H1 (cell line): ENCODE measurements at regions not wholly inside any gene's neighbourhood (a gene's known extent, or its start where the extent isn't known, plus 50 kb on each side); places are given as distances from the start of the nearest gene placed in this dataset.

Experiments
- CTCF ChIA-PET: fragments of 300-600 bp; sonication (Branson Sonifier 250); formaldehyde crosslinking; loops from one replicate; lab custom pipeline; 2021; ENCODE audit not compliant: partially characterized antibody; lab: Charles Lee
- POLR2A ChIA-PET: fragments of 300-600 bp; sonication (Branson Sonifier 250); formaldehyde crosslinking; loops from one replicate; lab custom pipeline; 2021; ENCODE audit warnings: inconsistent platforms; ENCODE audit not compliant: partially characterized antibody; lab: Charles Lee
- DNase-seq, 2 experiments: peaks; one replicate each; pipeline versions ENCODE4 v3.0.0 to v3.0.0-alpha.2; 2010 to 2022; ENCODE audit warnings: low spot score in 2 of 2, low read depth in 1 of 2, mixed read lengths in 1 of 2
- FAIRE-seq: peaks from 2 replicates; lab custom pipeline; 2011; peaks lifted over from hg19 to GRCh38; lab: Jason Lieb, UNC
- H2AFZ ChIP-seq: 2 replicates; pipeline ENCODE4 v1.8.1; 2012; ENCODE audit warnings: low read length, inconsistent platforms
- H2AK5ac ChIP-seq: 2 replicates; pipeline ENCODE4 v1.6.1; 2013; ENCODE audit warnings: low read depth, low read length
- H2BK120ac ChIP-seq: replicated peaks from 2 replicates; pipeline ENCODE3; 2013; ENCODE audit warnings: low read depth, low read length, inconsistent platforms
- H2BK12ac ChIP-seq: 2 replicates; pipeline ENCODE4 v1.6.1; 2013; ENCODE audit warnings: low read depth, low read length
- H2BK15ac ChIP-seq: 2 replicates; pipeline ENCODE4 v1.6.1; 2013; ENCODE audit warnings: low read length
- H2BK20ac ChIP-seq: 2 replicates; pipeline ENCODE4 v1.6.1; 2013; ENCODE audit warnings: low read length
- H2BK5ac ChIP-seq: 2 replicates; pipeline ENCODE4 v1.6.1; 2013; ENCODE audit warnings: low read depth, low read length
- H3K14ac ChIP-seq: 2 replicates; pipeline ENCODE4 v1.6.1; 2013; ENCODE audit warnings: inconsistent platforms; ENCODE audit not compliant: insufficient read length
- H3K18ac ChIP-seq: 2 replicates; pipeline ENCODE4 v1.6.1; 2013; ENCODE audit warnings: low read length; ENCODE audit errors: extremely low read depth
- H3K23ac ChIP-seq: 2 replicates; pipeline ENCODE4 v1.6.1; 2013; ENCODE audit warnings: inconsistent platforms; ENCODE audit not compliant: insufficient read length
- H3K23me2 ChIP-seq: 2 replicates; pipeline ENCODE4 v1.6.1; 2013; ENCODE audit warnings: low read depth, low read length
- H3K27ac ChIP-seq: 2 replicates; pipeline ENCODE4 v1.6.1; 2011; ENCODE audit warnings: low read depth, low read length, inconsistent platforms
- H3K27me3 ChIP-seq, 4 experiments: replicated peaks in 1 of 4; 1 replicate in 1 of 4; 2 replicates in 3 of 4; pipeline versions ENCODE4 v1.6.1 to v1.8.1; 2011 to 2013; ENCODE audit warnings: low read length in 3 of 4, mild to moderate bottlenecking in 3 of 4, inconsistent platforms in 2 of 4, mixed read lengths in 2 of 4, moderate library complexity in 1 of 4; ENCODE audit not compliant: control insufficient read depth in 3 of 4, insufficient read depth in 3 of 4; ENCODE audit errors: extremely low read depth in 1 of 4
- H3K36me3 ChIP-seq, 4 experiments: 2 replicates each; pipeline versions ENCODE4 v1.6.1 to v1.8.1; 2011 to 2013; ENCODE audit warnings: mild to moderate bottlenecking in 4 of 4, low read length in 3 of 4, moderate library complexity in 2 of 4, control low read depth in 1 of 4, inconsistent platforms in 1 of 4; ENCODE audit not compliant: insufficient read depth in 4 of 4, control insufficient read depth in 2 of 4
- H3K4ac ChIP-seq: replicated peaks from 2 replicates; pipeline ENCODE3; 2013; ENCODE audit warnings: low read length, low read depth, mixed read lengths, inconsistent platforms; ENCODE audit not compliant: insufficient read length
- H3K4me1 ChIP-seq, 4 experiments: replicated peaks in 1 of 4; 1 replicate in 1 of 4; 2 replicates in 3 of 4; pipeline versions ENCODE4 v1.6.1 to v1.8.1; 2011 to 2013; ENCODE audit warnings: low read length in 3 of 4, inconsistent platforms in 2 of 4, mixed read lengths in 1 of 4; ENCODE audit not compliant: insufficient read depth in 4 of 4, control insufficient read depth in 3 of 4
- H3K4me2 ChIP-seq, 2 experiments: 2 replicates each; pipeline versions ENCODE4 v1.6.1 to v1.8.1; 2011 to 2013; ENCODE audit warnings: low read depth in 2 of 2, low read length in 2 of 2, control low read depth in 1 of 2, inconsistent platforms in 1 of 2, mild to moderate bottlenecking in 1 of 2; ENCODE audit not compliant: insufficient read depth in 1 of 2
- H3K4me3 ChIP-seq, 4 experiments: fragments of 200-600, 300-600 bp in 1 of 4; sonication (generic), shearing (Covaris generic), sonication (Bioruptor Twin) in 1 of 4; 2 replicates each; pipeline versions ENCODE4 v1.5.1 to v1.8.1; 2011 to 2016; ENCODE audit warnings: low read length in 4 of 4, low read depth in 3 of 4, control low read depth in 2 of 4, inconsistent platforms in 2 of 4, mild to moderate bottlenecking in 2 of 4, mixed read lengths in 1 of 4, moderate library complexity in 1 of 4; ENCODE audit not compliant: insufficient read depth in 2 of 4; ENCODE audit errors: extremely low read depth in 1 of 4
- H3K56ac ChIP-seq: replicated peaks from 2 replicates; pipeline ENCODE3; 2013; ENCODE audit warnings: low read depth, mild to moderate bottlenecking, mixed read lengths, low read length, inconsistent platforms; ENCODE audit not compliant: insufficient read length
- H3K79me1 ChIP-seq: 2 replicates; pipeline ENCODE4 v1.6.1; 2013; ENCODE audit warnings: low read depth, low read length, control low read depth
- H3K79me2 ChIP-seq, 2 experiments: 2 replicates each; pipeline versions ENCODE4 v1.6.1 to v1.8.1; 2012 to 2013; ENCODE audit warnings: low read length in 2 of 2, mild to moderate bottlenecking in 2 of 2, inconsistent platforms in 1 of 2; ENCODE audit not compliant: insufficient read depth in 2 of 2, control insufficient read depth in 1 of 2
- H3K9ac ChIP-seq, 4 experiments: replicated peaks in 1 of 4; 1 replicate in 1 of 4; 2 replicates in 3 of 4; pipeline versions ENCODE4 v1.6.1 to v1.8.1; 2011 to 2013; ENCODE audit warnings: low read depth in 3 of 4, low read length in 3 of 4, control low read depth in 2 of 4, mild to moderate bottlenecking in 2 of 4, moderate library complexity in 2 of 4, inconsistent platforms in 1 of 4; ENCODE audit errors: extremely low read depth in 1 of 4
- H3K9me3 ChIP-seq, 2 experiments: 2 replicates each; pipeline versions ENCODE4 v1.6.1 to v1.8.1; 2012 to 2013; ENCODE audit warnings: mild to moderate bottlenecking in 2 of 2, moderate library complexity in 2 of 2, control low read depth in 1 of 2, inconsistent platforms in 1 of 2, low read depth in 1 of 2, low read length in 1 of 2, mixed read lengths in 1 of 2; ENCODE audit not compliant: insufficient read depth in 2 of 2
- H4K20me1 ChIP-seq, 2 experiments: replicated peaks in 1 of 2; 2 replicates each; pipeline versions ENCODE3 to v1.8.1; 2011 to 2013; ENCODE audit warnings: inconsistent platforms in 2 of 2, low read length in 2 of 2, mild to moderate bottlenecking in 1 of 2; ENCODE audit not compliant: insufficient read depth in 2 of 2, control insufficient read depth in 1 of 2
- H4K5ac ChIP-seq: 2 replicates; pipeline ENCODE4 v1.6.1; 2013; ENCODE audit warnings: low read length, low read depth, mixed read lengths, inconsistent platforms; ENCODE audit not compliant: insufficient read length
- H4K8ac ChIP-seq: 2 replicates; pipeline ENCODE4 v1.8.0; 2013; ENCODE audit warnings: mild to moderate bottlenecking, moderate library complexity, low read length, inconsistent platforms; ENCODE audit not compliant: insufficient read depth; ENCODE audit errors: extremely low read depth
- H4K91ac ChIP-seq: replicated peaks from 2 replicates; pipeline ENCODE3; 2013; ENCODE audit warnings: low read length, mixed read lengths, inconsistent platforms; ENCODE audit not compliant: insufficient read length
- MAFK ChIP-seq: IDR thresholded peaks from 2 replicates; pipeline ENCODE4 v1.6.1; 2012; ENCODE audit warnings: low read depth, mild to moderate bottlenecking, improper control_type of control experiment, low read length
- NANOG ChIP-seq: IDR thresholded peaks from 2 replicates; pipeline ENCODE4 v1.6.1; 2011; ENCODE audit warnings: low read length, low read depth, mild to moderate bottlenecking, inconsistent platforms; ENCODE audit not compliant: insufficient read depth, poor library complexity, severe bottlenecking
- RFX5 ChIP-seq: IDR thresholded peaks from 2 replicates; pipeline ENCODE4 v1.6.1; 2011; ENCODE audit warnings: low read depth, low read length, improper control_type of control experiment, borderline replicate concordance
- SIX5 ChIP-seq: IDR thresholded peaks from 2 replicates; pipeline ENCODE4 v1.6.1; 2011; ENCODE audit warnings: mild to moderate bottlenecking, low read depth, low read length
- TEAD4 ChIP-seq: IDR thresholded peaks from 2 replicates; pipeline ENCODE4 v1.6.1; 2012; ENCODE audit warnings: low read depth, low read length, inconsistent platforms, mixed read lengths
- YY1 ChIP-seq: IDR thresholded peaks from 2 replicates; pipeline ENCODE4 v1.6.1; 2011; ENCODE audit warnings: low read depth, mild to moderate bottlenecking, low read length
- WGBS, 2 experiments: shearing (Covaris generic) in 1 of 2; methylation state at CpG; one replicate each; pipeline versions ENCODE4 v1.1.6 to v1.1.7; 2013 to 2015; ENCODE audit warnings: low lambda C conversion rate in 2 of 2, mixed read lengths in 2 of 2, inconsistent platforms in 1 of 2, low coverage in 1 of 2, missing lambda C conversion rate in 1 of 2; ENCODE audit not compliant: insufficient replicate concordance in 2 of 2, insufficient coverage in 1 of 2, insufficient read length in 1 of 2; ENCODE audit errors: extremely low coverage in 1 of 2, missing lambda C conversion rate in 1 of 2; 5-methylcytosine and 5-hydroxymethylcytosine counted together

GRCh38 chr12:30463636-30464035 is 232.0 kb downstream of the IPO8 start:
- WGBS, 2 experiments = 97% methylated on average over 2 of the region's 2 CpGs; no CpG with 5 or more reads in 1 of the 2 experiments
- H3K9ac ChIP-seq = no peak overlapping the region
- H3K27me3 ChIP-seq = no peaks in the 10 kb centered on the region
- H3K27ac ChIP-seq = no peak overlapping the region
- no peak overlapping the region for H2BK12ac ChIP-seq
- TF ChIP-seq SIX5 (no peak), RFX5 (no peak), NANOG (no peak), TEAD4 (no peak), YY1 (no peak), MAFK (no peak)
- H2AFZ ChIP-seq = no peak overlapping the region
- CTCF ChIA-PET = no interaction called here
- H2AK5ac ChIP-seq = no peak overlapping the region
- no peak overlapping the region for H2BK20ac ChIP-seq
- H2BK5ac ChIP-seq = no peak overlapping the region
- H3K4me3 ChIP-seq = no peak overlapping the region
- no peaks in the 10 kb centered on the region for H3K23me2 ChIP-seq
- FAIRE-seq = no peak
- H3K14ac ChIP-seq = no peak overlapping the region
- no peak overlapping the region for H3K23ac ChIP-seq
- H3K36me3 ChIP-seq = no peaks in the 10 kb centered on the region
- H4K5ac ChIP-seq = no peak overlapping the region
- no peak overlapping the region for H4K8ac ChIP-seq
- no peak overlapping the region for H3K4me2 ChIP-seq
- H3K9me3 ChIP-seq = no peaks in the 10 kb centered on the region
- POLR2A ChIA-PET = no interaction called here
- H3K79me1 ChIP-seq = no peaks in the 10 kb centered on the region
- H3K79me2 ChIP-seq = no peaks in the 10 kb centered on the region
- no peak overlapping the region for H2BK120ac ChIP-seq
- H3K4ac ChIP-seq = no peak overlapping the region
- no peak overlapping the region for H3K18ac ChIP-seq
- no peak overlapping the region for H2BK15ac ChIP-seq
- no peaks in the 10 kb centered on the region for H4K20me1 ChIP-seq
- DNase-seq = no peak
- no peak overlapping the region for H4K91ac ChIP-seq
- H3K4me1 ChIP-seq = peaks cover 0 to 4% (median 0%) of the 10 kb centered on the region in 4 experiments; a peak in 1 of 7 replicates
- no peak overlapping the region for H3K56ac ChIP-seq
